MM.1S (cell line): ENCODE measurements at regions not wholly inside any gene's neighbourhood (a gene's known extent, or its start where the extent isn't known, plus 50 kb on each side); places are given as distances from the start of the nearest gene placed in this dataset.

ENCODE experiments used
- DNase-seq: peaks from one replicate; pipeline ENCODE4 v3.0.0-alpha.2; 2015
- H2AFZ ChIP-seq: fragments of 300-600 bp; sonication (generic); 2 replicates; pipeline ENCODE4 v1.6.0; 2016; ENCODE audit warnings: antibody characterized with exemption, low read length
- H3F3A ChIP-seq: fragments of 300-600 bp; sonication (generic); 2 replicates; pipeline ENCODE4 v1.6.1; 2016; ENCODE audit warnings: mild to moderate bottlenecking, antibody characterized with exemption, low read length, moderate library complexity, mixed read lengths; ENCODE audit not compliant: insufficient read depth
- H3K27ac ChIP-seq: fragments of 300-600 bp; sonication (generic); 2 replicates; pipeline ENCODE4 v1.5.1; 2016; ENCODE audit warnings: mild to moderate bottlenecking, low read length
- H3K27me3 ChIP-seq: fragments of 300-600 bp; sonication (generic); replicated peaks from 2 replicates; pipeline ENCODE4 v1.6.0; 2016; ENCODE audit warnings: low read length; ENCODE audit not compliant: insufficient read depth
- H3K36me3 ChIP-seq: fragments of 300-600 bp; sonication (generic); replicated peaks from 2 replicates; pipeline ENCODE4 v1.6.1; 2016; ENCODE audit warnings: mild to moderate bottlenecking, low read length, mixed read lengths; ENCODE audit not compliant: insufficient read depth
- H3K4me1 ChIP-seq: fragments of 300-600 bp; sonication (generic); 2 replicates; pipeline ENCODE4 v1.6.1; 2016; ENCODE audit warnings: low read length, mixed read lengths
- H3K4me2 ChIP-seq: fragments of 300-600 bp; sonication (generic); 2 replicates; pipeline ENCODE4 v1.6.0; 2016; ENCODE audit warnings: low read depth, low read length
- H3K4me3 ChIP-seq: fragments of 300-600 bp; sonication (generic); 2 replicates; pipeline ENCODE4 v1.5.1; 2016; ENCODE audit warnings: low read length, mixed read lengths
- H3K79me2 ChIP-seq: fragments of 300-600 bp; sonication (generic); 2 replicates; pipeline ENCODE4 v1.6.1; 2016; ENCODE audit warnings: mixed run types, low read length, mixed read lengths
- H3K9ac ChIP-seq: fragments of 300-600 bp; sonication (generic); 2 replicates; pipeline ENCODE4 v1.6.1; 2016; ENCODE audit warnings: low read length, mixed read lengths
- H3K9me2 ChIP-seq: fragments of 300-600 bp; sonication (generic); replicated peaks from 2 replicates; pipeline ENCODE4 v1.6.1; 2016; ENCODE audit warnings: mild to moderate bottlenecking, low read length, mixed read lengths; ENCODE audit not compliant: insufficient read depth
- H3K9me3 ChIP-seq: fragments of 300-600 bp; sonication (generic); replicated peaks from 2 replicates; pipeline ENCODE4 v1.6.1; 2016; ENCODE audit warnings: mild to moderate bottlenecking, low read length, mixed read lengths; ENCODE audit not compliant: insufficient read depth
- H4K20me1 ChIP-seq: fragments of 300-600 bp; sonication (generic); 2 replicates; pipeline ENCODE4 v1.6.1; 2016; ENCODE audit warnings: mild to moderate bottlenecking, low read length, moderate library complexity, mixed read lengths; ENCODE audit not compliant: insufficient read depth
- EZH2 ChIP-seq: fragments of 300-600 bp; sonication (generic); optimal IDR thresholded peaks from 2 replicates; pipeline ENCODE3; 2017; ENCODE audit warnings: low read depth, mild to moderate bottlenecking, antibody characterized with exemption, low read length, mixed read lengths
- EZH2phosphoT487 ChIP-seq: fragments of 300-600 bp; sonication (generic); IDR thresholded peaks from 2 replicates; pipeline ENCODE4 v1.6.1; 2018; ENCODE audit warnings: antibody characterized with exemption, low read length
- TF ChIP-seq, protein P1 (sequence below): fragments of 300-600 bp; sonication (generic); IDR thresholded peaks from 2 replicates; pipeline ENCODE4 v1.5.1; 2016; ENCODE audit warnings: antibody characterized with exemption, low read length, mixed read lengths

DNA sequence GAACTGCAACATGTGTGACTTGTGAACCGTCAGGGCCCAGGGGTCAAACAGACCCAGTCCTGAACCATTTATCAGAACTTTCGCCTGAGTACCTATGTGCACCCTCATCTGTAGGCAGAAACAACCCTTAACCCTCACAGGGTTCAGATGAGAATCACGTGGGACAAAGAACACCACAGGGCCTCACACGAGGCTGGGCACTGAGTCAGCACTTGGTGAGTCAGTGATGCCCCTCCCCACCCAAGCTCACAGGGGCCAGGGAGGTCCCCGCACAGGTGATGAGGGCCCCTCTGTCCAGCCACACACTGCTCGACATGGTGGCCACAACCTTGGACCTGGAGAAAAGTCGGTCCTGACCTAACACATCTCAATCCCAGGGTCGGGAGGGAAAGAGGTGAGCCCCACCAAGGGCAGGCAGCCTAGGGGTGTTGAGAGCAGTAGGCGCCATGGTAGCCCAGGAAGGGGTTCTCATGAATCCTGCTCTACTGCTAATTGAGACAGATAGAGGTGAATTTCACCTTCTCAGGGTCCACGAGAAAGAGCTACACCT is 176.4 kb downstream of the SHANK2 start:
- Histone ChIP-seq H3K27ac (no peak overlapping the region), H4K20me1 (no peaks in the 10 kb centered on the region), H3K4me2 (no peak overlapping the region), H3K9ac (no peak overlapping the region), H3K9me3 (no peaks in the 10 kb centered on the region), H3K27me3 (peaks cover 89% of the 10 kb centered on the region), H3K4me1 (no peaks in the 10 kb centered on the region), H2AFZ (no peak overlapping the region), H3K9me2 (no peaks in the 10 kb centered on the region), H3K79me2 (no peaks in the 10 kb centered on the region), H3F3A (no peaks in the 10 kb centered on the region), H3K4me3 (no peak overlapping the region), H3K36me3 (no peaks in the 10 kb centered on the region)
- TF ChIP-seq, protein P1, sequence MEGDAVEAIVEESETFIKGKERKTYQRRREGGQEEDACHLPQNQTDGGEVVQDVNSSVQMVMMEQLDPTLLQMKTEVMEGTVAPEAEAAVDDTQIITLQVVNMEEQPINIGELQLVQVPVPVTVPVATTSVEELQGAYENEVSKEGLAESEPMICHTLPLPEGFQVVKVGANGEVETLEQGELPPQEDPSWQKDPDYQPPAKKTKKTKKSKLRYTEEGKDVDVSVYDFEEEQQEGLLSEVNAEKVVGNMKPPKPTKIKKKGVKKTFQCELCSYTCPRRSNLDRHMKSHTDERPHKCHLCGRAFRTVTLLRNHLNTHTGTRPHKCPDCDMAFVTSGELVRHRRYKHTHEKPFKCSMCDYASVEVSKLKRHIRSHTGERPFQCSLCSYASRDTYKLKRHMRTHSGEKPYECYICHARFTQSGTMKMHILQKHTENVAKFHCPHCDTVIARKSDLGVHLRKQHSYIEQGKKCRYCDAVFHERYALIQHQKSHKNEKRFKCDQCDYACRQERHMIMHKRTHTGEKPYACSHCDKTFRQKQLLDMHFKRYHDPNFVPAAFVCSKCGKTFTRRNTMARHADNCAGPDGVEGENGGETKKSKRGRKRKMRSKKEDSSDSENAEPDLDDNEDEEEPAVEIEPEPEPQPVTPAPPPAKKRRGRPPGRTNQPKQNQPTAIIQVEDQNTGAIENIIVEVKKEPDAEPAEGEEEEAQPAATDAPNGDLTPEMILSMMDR, result no peak
- TF ChIP-seq EZH2 (no peak), EZH2phosphoT487 (no peak)
- DNase-seq, result no peak

DNA sequence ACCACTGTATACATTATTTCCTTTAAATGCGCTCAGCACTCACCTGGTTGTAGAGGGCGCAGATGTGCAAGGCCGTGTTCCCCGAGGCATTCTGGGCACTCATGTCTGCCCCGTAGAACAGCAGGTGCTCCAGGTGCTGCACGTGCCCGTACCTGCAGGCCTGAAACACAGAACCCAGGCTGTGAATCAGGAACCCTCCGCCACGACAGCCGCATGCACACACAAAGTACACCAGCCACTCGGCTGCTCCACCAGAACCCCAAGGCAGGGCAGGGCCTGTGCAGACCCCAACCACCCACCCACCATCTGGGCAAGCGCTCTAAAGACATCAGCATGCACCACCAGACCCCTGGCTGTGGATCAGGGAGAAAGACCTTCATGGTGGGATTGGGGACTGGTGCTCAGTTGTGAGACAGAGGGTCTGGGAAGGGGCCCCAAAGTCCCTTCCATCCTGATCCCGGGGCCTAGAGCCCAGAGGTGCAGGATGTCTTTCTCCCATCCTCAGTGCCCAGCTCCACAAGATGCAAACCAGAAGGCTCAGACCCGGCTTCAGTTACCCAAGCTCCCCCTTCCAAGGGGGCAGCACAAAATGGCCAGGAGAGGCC is 177.2 kb downstream of the SHANK2 start:
- H3K9me3 ChIP-seq, result no peaks in the 10 kb centered on the region
- H3F3A ChIP-seq, result no peaks in the 10 kb centered on the region
- H3K27ac ChIP-seq, result no peak overlapping the region
- H3K27me3 ChIP-seq, result peaks cover 90% of the 10 kb centered on the region
- H3K9ac ChIP-seq, result no peak overlapping the region
- no peaks in the 10 kb centered on the region for H4K20me1 ChIP-seq
- no peaks in the 10 kb centered on the region for H3K9me2 ChIP-seq
- no peak overlapping the region for H3K4me2 ChIP-seq
- no peak overlapping the region for H3K4me3 ChIP-seq
- no peak for TF ChIP-seq EZH2phosphoT487
- TF ChIP-seq, protein P1, result no peak
- no peak for TF ChIP-seq EZH2
- no peaks in the 10 kb centered on the region for H3K36me3 ChIP-seq
- no peak overlapping the region for H2AFZ ChIP-seq
- H3K4me1 ChIP-seq, result no peaks in the 10 kb centered on the region
- no peaks in the 10 kb centered on the region for H3K79me2 ChIP-seq
- DNase-seq, result no peak

DNA sequence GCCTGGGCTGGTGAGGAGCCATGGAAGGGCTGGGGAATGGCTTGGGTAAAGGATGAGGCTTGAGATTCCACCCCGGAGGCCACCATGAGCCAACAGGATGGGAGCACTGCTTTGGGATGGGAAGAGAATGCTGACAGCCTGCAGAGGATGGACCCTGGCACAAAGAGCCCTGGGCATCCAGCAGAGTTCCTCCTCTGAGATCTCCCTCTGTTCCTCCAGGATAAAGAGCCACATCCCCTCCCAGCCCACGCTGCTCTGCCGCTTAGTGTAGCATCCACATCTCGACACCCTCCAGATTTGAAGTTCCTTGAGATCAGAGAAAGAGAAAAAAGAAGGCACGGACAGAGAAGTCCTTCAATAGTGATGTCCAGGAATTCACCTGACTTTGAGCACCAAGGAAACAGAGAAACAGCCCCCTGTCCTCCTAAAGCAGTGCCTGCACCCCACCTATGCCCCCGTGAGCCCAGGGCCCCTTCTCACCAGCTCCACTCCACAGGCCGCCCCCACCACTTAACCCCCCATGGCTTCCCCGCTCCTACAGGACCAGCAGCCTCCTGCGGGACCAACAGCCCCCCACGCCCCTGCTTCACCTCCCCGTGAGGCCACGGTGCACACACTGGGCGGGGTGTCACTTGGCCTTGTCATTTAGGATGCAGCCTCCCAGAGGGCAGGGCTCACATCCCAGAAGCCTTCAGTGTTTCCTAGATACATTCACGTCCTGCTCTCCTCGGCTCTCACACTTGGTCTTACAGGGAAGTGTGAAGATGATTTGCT is 180.5 kb downstream of the SHANK2 start:
- H3K9me2 ChIP-seq, result no peaks in the 10 kb centered on the region
- H3K9ac ChIP-seq, result no peak overlapping the region
- H4K20me1 ChIP-seq, result no peaks in the 10 kb centered on the region
- H3F3A ChIP-seq, result no peaks in the 10 kb centered on the region
- peaks cover 65% of the 10 kb centered on the region for H3K27me3 ChIP-seq
- H2AFZ ChIP-seq, result no peak overlapping the region
- no peak overlapping the region for H3K27ac ChIP-seq
- H3K4me3 ChIP-seq, result no peak overlapping the region
- no peak overlapping the region for H3K4me2 ChIP-seq
- no peak for DNase-seq
- TF ChIP-seq, protein P1, result no peak
- no peak for TF ChIP-seq EZH2phosphoT487
- no peak for TF ChIP-seq EZH2
- H3K36me3 ChIP-seq, result no peaks in the 10 kb centered on the region
- H3K79me2 ChIP-seq, result no peaks in the 10 kb centered on the region
- no peaks in the 10 kb centered on the region for H3K4me1 ChIP-seq
- no peaks in the 10 kb centered on the region for H3K9me3 ChIP-seq
